ENCODE measurements at regions not wholly inside any gene's neighbourhood (a gene's known extent, or its start where the extent isn't known, plus 50 kb on each side); places are given as distances from the start of the nearest gene placed in this dataset.
"Not testable (repeated sequence)": the region's sequence is repeated elsewhere in the genome, so short reads cannot be mapped to it uniquely, and the experiment has no call there.

GRCh38 chr15:70602834-70603560 lies 160.4 kb downstream of the UACA start:
- ChIA-PET CTCF (no interaction called here), POLR2A (no interaction called here)

GRCh38 chr15:70602281-70602680 lies 161.1 kb downstream of the UACA start:
- POLR2A ChIA-PET, result no interaction called here
- CTCF ChIA-PET, result no interaction called here

- ChIA-PET CTCF (no interaction called here), POLR2A (no interaction called here)
Observed at GRCh38 chr15:70597945-70598344, 165.4 kb downstream of the UACA start.

- ChIA-PET POLR2A (no interaction called here), CTCF (no interaction called here)
Observed at GRCh38 chr15:70597056-70597603, 166.2 kb downstream of the UACA start.

- POLR2A ChIA-PET, result no interaction called here
- CTCF ChIA-PET, result no interaction called here
Observed at GRCh38 chr15:70596354-70597055, 166.9 kb downstream of the UACA start.

GRCh38 chr15:70593795-70594194 lies 169.6 kb downstream of the UACA start:
- ChIA-PET CTCF (no interaction called here), POLR2A (no interaction called here)

- ChIA-PET POLR2A (no interaction called here), CTCF (no interaction called here)
Observed at GRCh38 chr15:70589728-70590127, 173.6 kb downstream of the UACA start.

- CTCF ChIA-PET, result no interaction called here
- POLR2A ChIA-PET, result no interaction called here
Observed at GRCh38 chr15:70589221-70589620, 174.1 kb downstream of the UACA start.

GRCh38 chr15:70588613-70589012 lies 174.7 kb downstream of the UACA start:
- CTCF ChIA-PET, result interaction anchor here (0.6 kb wide), 1 partner anchor 107 kb away, joined by 4 read pairs; no protein-coding TSS in a partner anchor
- POLR2A ChIA-PET, result no interaction called here

- POLR2A ChIA-PET, result no interaction called here
Observed at GRCh38 chr15:70587896-70588567, 175.3 kb downstream of the UACA start.

GRCh38 chr15:70587012-70587634 lies 176.2 kb downstream of the UACA start:
- CTCF ChIA-PET, result not testable (repeated sequence)
- POLR2A ChIA-PET, result interaction anchor here (0.6 kb wide), 1 partner anchor 983 kb away, joined by 3 read pairs; no protein-coding TSS in a partner anchor

More at GRCh38 chr15:70587896-70588567, 175.3 kb downstream of the UACA start:
- CTCF ChIA-PET, result no interaction called here

GRCh38 chr15:70586241-70586640 lies 177.1 kb downstream of the UACA start:
- CTCF ChIA-PET, result no interaction called here
- POLR2A ChIA-PET, result no interaction called here

GRCh38 chr15:70585707-70586034 lies 177.7 kb downstream of the UACA start:
- POLR2A ChIA-PET, result interaction anchor here (0.5 kb wide), 1 partner anchor 502 kb away, joined by 3 read pairs; no protein-coding TSS in a partner anchor

GRCh38 chr15:70584838-70585706 lies 178.3 kb downstream of the UACA start:
- POLR2A ChIA-PET, result interaction anchor here (0.5 kb wide), 1 partner anchor 502 kb away, joined by 3 read pairs; no protein-coding TSS in a partner anchor

More at GRCh38 chr15:70585707-70586034, 177.7 kb downstream of the UACA start:
- CTCF ChIA-PET, result interaction anchor here (0.6 to 1.3 kb wide), 2 partner anchors 11 to 104 kb away, joined by 4 read pairs; no protein-coding TSS in a partner anchor

GRCh38 chr15:70584441-70584837 lies 178.9 kb downstream of the UACA start:
- POLR2A ChIA-PET, result no interaction called here
- CTCF ChIA-PET, result interaction anchor here (1.3 kb wide), 1 partner anchor 10 kb away, joined by 4 read pairs; no protein-coding TSS in a partner anchor

More at GRCh38 chr15:70584838-70585706, 178.3 kb downstream of the UACA start:
- CTCF ChIA-PET, result interaction anchor here (0.6 to 1.3 kb wide), 2 partner anchors 10 to 103 kb away, joined by 4 read pairs; no protein-coding TSS in a partner anchor

- CTCF ChIA-PET, result no interaction called here
- POLR2A ChIA-PET, result no interaction called here
Observed at GRCh38 chr15:70583006-70583405, 180.4 kb downstream of the UACA start.

- POLR2A ChIA-PET, result no interaction called here
Observed at GRCh38 chr15:70582143-70582945, 181.0 kb downstream of the UACA start.

GRCh38 chr15:70580958-70581357 lies 182.4 kb downstream of the UACA start:
- ChIA-PET POLR2A (no interaction called here), CTCF (no interaction called here)

More at GRCh38 chr15:70582143-70582945, 181.0 kb downstream of the UACA start:
- CTCF ChIA-PET, result no interaction called here

Measured in activated CD8-positive, alpha-beta memory T cell treated with anti-CD3 and anti-CD28 coated beads for 36 hours (primary cell).